ENCODE measurements at regions not wholly inside any gene's neighbourhood (a gene's known extent, or its start where the extent isn't known, plus 50 kb on each side); places are given as distances from the start of the nearest gene placed in this dataset.

DNA sequence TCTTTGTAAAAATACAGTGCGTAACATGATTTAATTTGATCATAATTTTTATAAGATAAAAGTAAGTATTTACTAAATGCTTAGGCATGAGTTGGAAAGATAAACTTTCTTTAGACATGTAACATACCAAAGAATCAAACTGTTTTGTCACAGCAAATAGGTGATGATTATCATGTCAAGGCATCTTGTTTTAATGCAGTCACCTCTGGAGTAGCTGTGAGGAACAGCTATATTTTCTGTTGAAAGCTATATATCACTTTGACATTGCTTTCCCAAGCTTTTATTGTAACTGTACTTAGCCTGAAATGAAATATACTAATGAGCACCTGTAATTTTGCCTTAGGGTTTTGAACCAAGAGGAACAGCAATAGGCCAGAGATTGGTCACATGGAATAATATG, 151.9 kb downstream of the TLR5 start (continued):
- TF ChIP-seq, protein P1, sequence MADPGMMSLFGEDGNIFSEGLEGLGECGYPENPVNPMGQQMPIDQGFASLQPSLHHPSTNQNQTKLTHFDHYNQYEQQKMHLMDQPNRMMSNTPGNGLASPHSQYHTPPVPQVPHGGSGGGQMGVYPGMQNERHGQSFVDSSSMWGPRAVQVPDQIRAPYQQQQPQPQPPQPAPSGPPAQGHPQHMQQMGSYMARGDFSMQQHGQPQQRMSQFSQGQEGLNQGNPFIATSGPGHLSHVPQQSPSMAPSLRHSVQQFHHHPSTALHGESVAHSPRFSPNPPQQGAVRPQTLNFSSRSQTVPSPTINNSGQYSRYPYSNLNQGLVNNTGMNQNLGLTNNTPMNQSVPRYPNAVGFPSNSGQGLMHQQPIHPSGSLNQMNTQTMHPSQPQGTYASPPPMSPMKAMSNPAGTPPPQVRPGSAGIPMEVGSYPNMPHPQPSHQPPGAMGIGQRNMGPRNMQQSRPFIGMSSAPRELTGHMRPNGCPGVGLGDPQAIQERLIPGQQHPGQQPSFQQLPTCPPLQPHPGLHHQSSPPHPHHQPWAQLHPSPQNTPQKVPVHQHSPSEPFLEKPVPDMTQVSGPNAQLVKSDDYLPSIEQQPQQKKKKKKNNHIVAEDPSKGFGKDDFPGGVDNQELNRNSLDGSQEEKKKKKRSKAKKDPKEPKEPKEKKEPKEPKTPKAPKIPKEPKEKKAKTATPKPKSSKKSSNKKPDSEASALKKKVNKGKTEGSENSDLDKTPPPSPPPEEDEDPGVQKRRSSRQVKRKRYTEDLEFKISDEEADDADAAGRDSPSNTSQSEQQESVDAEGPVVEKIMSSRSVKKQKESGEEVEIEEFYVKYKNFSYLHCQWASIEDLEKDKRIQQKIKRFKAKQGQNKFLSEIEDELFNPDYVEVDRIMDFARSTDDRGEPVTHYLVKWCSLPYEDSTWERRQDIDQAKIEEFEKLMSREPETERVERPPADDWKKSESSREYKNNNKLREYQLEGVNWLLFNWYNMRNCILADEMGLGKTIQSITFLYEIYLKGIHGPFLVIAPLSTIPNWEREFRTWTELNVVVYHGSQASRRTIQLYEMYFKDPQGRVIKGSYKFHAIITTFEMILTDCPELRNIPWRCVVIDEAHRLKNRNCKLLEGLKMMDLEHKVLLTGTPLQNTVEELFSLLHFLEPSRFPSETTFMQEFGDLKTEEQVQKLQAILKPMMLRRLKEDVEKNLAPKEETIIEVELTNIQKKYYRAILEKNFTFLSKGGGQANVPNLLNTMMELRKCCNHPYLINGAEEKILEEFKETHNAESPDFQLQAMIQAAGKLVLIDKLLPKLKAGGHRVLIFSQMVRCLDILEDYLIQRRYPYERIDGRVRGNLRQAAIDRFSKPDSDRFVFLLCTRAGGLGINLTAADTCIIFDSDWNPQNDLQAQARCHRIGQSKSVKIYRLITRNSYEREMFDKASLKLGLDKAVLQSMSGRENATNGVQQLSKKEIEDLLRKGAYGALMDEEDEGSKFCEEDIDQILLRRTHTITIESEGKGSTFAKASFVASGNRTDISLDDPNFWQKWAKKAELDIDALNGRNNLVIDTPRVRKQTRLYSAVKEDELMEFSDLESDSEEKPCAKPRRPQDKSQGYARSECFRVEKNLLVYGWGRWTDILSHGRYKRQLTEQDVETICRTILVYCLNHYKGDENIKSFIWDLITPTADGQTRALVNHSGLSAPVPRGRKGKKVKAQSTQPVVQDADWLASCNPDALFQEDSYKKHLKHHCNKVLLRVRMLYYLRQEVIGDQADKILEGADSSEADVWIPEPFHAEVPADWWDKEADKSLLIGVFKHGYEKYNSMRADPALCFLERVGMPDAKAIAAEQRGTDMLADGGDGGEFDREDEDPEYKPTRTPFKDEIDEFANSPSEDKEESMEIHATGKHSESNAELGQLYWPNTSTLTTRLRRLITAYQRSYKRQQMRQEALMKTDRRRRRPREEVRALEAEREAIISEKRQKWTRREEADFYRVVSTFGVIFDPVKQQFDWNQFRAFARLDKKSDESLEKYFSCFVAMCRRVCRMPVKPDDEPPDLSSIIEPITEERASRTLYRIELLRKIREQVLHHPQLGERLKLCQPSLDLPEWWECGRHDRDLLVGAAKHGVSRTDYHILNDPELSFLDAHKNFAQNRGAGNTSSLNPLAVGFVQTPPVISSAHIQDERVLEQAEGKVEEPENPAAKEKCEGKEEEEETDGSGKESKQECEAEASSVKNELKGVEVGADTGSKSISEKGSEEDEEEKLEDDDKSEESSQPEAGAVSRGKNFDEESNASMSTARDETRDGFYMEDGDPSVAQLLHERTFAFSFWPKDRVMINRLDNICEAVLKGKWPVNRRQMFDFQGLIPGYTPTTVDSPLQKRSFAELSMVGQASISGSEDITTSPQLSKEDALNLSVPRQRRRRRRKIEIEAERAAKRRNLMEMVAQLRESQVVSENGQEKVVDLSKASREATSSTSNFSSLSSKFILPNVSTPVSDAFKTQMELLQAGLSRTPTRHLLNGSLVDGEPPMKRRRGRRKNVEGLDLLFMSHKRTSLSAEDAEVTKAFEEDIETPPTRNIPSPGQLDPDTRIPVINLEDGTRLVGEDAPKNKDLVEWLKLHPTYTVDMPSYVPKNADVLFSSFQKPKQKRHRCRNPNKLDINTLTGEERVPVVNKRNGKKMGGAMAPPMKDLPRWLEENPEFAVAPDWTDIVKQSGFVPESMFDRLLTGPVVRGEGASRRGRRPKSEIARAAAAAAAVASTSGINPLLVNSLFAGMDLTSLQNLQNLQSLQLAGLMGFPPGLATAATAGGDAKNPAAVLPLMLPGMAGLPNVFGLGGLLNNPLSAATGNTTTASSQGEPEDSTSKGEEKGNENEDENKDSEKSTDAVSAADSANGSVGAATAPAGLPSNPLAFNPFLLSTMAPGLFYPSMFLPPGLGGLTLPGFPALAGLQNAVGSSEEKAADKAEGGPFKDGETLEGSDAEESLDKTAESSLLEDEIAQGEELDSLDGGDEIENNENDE (IDR thresholded peaks at IDR 0.05; ENCODE audit: insufficient replicate concordance, low read length), result no peak
